Activated B cell treated with CpG ODN at 0.5 μM for 24 hours (primary cell): ENCODE measurements at regions not wholly inside any gene's neighbourhood (a gene's known extent, or its start where the extent isn't known, plus 50 kb on each side); places are given as distances from the start of the nearest gene placed in this dataset.

Source experiments
- ATAC-seq: fragments of 200-7000 bp; cut with Tn5 transposase; one replicate; pipeline ENCODE4 v1.10.0; 2021; ENCODE audit warnings: low read depth, mild to moderate bottlenecking, moderate library complexity
- CTCF ChIA-PET: fragments of 350-600 bp; sonication (Branson Sonifier 250); formaldehyde crosslinking; loops from one replicate; lab custom pipeline; 2021; ENCODE audit warnings: antibody characterized with exemption; lab: Charles Lee
- POLR2A ChIA-PET: fragments of 350-600 bp; sonication (Branson Sonifier 250); formaldehyde crosslinking; loops from one replicate; lab custom pipeline; 2021; ENCODE audit warnings: antibody characterized with exemption; lab: Charles Lee
- DNase-seq: peaks from one replicate; pipeline ENCODE4 v3.0.0; 2022
- H3K27ac Mint-ChIP-seq: one replicate; pipeline ENCODE4 v1.8.0; 2020; ENCODE audit warnings: mixed read lengths
- H3K27me3 Mint-ChIP-seq: one replicate; pipeline ENCODE4 v1.8.0; 2021; ENCODE audit warnings: mixed read lengths
- H3K36me3 Mint-ChIP-seq: one replicate; pipeline ENCODE4 v1.8.0; 2021; ENCODE audit warnings: low read depth, mixed read lengths
- H3K4me1 Mint-ChIP-seq: one replicate; pipeline ENCODE4 v1.8.0; 2021; ENCODE audit warnings: mixed read lengths
- H3K4me3 Mint-ChIP-seq: one replicate; pipeline ENCODE4 v1.8.0; 2020; ENCODE audit warnings: mild to moderate bottlenecking, mixed read lengths
- H3K9me3 Mint-ChIP-seq: one replicate; pipeline ENCODE4 v1.8.0; 2020; ENCODE audit warnings: mixed read lengths
- intact Hi-C: fragments of 100-400 bp; cut with micrococcal nuclease; formaldehyde crosslinking; loops from one replicate; pipeline ENCODE4 v1.15.1; 2024
- TF ChIP-seq, protein P1 (sequence below): fragments of 200-600 bp; IDR thresholded peaks from one replicate; pipeline ENCODE4 v1.8.0; 2022; ENCODE audit warnings: antibody characterized with exemption, mild to moderate bottlenecking

GRCh38 chr15:58246041-58246440, 107.9 kb downstream of the AQP9 start:
- Mint-ChIP-seq H3K4me3 (no peak overlapping the region), H3K27me3 (peaks cover 5% of the 10 kb centered on the region), H3K36me3 (no peaks in the 10 kb centered on the region), H3K27ac (no peak overlapping the region), H3K9me3 (no peaks in the 10 kb centered on the region), H3K4me1 (no peaks in the 10 kb centered on the region)
- TF ChIP-seq, protein P1, sequence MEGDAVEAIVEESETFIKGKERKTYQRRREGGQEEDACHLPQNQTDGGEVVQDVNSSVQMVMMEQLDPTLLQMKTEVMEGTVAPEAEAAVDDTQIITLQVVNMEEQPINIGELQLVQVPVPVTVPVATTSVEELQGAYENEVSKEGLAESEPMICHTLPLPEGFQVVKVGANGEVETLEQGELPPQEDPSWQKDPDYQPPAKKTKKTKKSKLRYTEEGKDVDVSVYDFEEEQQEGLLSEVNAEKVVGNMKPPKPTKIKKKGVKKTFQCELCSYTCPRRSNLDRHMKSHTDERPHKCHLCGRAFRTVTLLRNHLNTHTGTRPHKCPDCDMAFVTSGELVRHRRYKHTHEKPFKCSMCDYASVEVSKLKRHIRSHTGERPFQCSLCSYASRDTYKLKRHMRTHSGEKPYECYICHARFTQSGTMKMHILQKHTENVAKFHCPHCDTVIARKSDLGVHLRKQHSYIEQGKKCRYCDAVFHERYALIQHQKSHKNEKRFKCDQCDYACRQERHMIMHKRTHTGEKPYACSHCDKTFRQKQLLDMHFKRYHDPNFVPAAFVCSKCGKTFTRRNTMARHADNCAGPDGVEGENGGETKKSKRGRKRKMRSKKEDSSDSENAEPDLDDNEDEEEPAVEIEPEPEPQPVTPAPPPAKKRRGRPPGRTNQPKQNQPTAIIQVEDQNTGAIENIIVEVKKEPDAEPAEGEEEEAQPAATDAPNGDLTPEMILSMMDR, result no peak
- DNase-seq (no peak), ATAC-seq (no peak)
- ChIA-PET CTCF (no interaction called here), POLR2A (no interaction called here)
- intact Hi-C loops, result no loop called here

DNA sequence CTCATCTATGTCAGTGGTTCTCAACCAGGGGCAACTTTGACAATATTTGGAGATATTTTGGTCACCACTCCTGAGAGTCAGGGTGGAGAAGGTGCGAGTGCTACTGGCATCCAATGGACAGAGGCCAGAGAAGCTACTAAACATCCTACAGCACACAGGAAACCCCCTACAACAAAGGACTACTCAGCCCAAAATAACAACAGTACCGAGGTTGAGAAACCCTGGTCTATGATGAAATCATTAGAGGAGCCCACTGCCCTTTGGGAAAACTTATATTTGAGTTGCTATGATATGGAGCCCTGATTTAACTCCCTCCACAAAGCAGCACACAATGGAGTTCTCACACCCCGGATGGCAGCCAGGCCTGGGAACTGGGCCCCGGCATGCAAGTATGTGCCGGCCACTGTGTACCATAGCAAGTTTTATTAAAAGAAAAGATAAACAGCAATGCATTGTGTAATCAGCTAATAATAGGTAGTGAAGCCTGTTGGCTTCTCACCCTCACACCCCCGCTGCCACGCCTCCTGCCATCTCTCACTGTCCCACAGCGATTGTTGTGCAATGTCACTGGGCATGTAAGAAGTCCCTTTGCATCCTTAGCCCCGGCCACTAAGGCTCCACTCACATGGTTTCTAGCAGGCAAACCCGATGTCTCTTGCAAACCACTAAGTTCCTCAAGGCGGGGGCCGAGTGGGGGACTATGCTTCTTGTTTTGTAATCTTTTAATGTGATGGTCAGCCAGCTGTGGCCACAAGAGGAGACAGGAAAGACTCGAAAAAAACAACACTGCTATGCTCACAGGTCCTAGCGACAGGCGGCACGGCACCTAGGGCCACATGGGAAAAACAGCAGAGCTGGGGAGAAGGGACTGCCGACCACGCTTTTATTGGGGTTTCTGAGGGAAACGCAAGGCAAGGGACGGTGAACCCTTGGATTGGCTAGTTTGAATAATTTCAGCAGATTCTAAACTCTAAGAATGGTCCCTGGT, 110.0 kb downstream of the AQP9 start:
- Mint-ChIP-seq H3K27me3 (peaks cover 11% of the 10 kb centered on the region), H3K9me3 (no peaks in the 10 kb centered on the region), H3K4me1 (no peaks in the 10 kb centered on the region), H3K4me3 (no peak overlapping the region), H3K36me3 (no peaks in the 10 kb centered on the region), H3K27ac (no peak overlapping the region)
- ATAC-seq (no peak), DNase-seq (no peak)
- POLR2A ChIA-PET, result no interaction called here
- intact Hi-C loops, result no loop called here
- CTCF ChIA-PET, result no interaction called here
- TF ChIP-seq, protein P1, result no peak

DNA sequence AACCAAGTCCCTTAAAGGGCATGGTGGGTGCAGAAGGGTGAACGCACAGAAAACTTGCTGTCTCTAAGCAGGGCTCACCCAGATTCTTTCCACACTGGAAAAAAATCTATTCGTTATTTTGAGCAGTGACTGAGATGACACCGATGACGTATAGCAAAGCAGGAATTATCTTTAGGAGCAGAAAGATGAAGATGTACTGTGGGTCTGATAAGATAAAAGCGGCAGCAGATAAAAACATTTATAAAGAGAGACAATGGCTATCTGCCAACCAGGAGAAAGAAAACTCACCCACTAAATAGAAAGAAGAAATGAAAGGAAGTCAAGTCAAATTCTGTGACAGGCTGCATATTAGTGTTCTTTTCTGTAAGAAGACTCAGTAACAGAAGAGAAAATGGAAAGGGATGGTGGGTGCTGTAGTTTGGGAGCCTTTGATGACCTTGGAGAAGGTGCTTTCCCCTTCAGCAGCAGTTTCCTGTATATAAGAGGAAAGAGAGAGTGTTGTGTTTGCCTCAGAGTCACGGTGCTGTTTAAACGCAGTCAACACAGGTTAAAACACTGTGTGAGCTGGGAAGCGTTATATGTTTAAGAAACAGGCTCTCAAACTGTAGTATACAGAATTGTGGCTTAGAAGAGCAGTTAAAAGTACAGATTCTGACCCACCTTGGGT, 111.6 kb downstream of the AQP9 start:
- no peaks in the 10 kb centered on the region for H3K36me3 Mint-ChIP-seq
- ChIA-PET POLR2A (no interaction called here), CTCF (no interaction called here)
- intact Hi-C loops, result no loop called here
- TF ChIP-seq, protein P1, result no peak
- no peak overlapping the region for H3K27ac Mint-ChIP-seq
- H3K9me3 Mint-ChIP-seq, result no peaks in the 10 kb centered on the region
- ATAC-seq (no peak), DNase-seq (no peak)
- peaks cover 17% of the 10 kb centered on the region for H3K27me3 Mint-ChIP-seq
- no peak overlapping the region for H3K4me3 Mint-ChIP-seq
- H3K4me1 Mint-ChIP-seq, result no peaks in the 10 kb centered on the region

DNA sequence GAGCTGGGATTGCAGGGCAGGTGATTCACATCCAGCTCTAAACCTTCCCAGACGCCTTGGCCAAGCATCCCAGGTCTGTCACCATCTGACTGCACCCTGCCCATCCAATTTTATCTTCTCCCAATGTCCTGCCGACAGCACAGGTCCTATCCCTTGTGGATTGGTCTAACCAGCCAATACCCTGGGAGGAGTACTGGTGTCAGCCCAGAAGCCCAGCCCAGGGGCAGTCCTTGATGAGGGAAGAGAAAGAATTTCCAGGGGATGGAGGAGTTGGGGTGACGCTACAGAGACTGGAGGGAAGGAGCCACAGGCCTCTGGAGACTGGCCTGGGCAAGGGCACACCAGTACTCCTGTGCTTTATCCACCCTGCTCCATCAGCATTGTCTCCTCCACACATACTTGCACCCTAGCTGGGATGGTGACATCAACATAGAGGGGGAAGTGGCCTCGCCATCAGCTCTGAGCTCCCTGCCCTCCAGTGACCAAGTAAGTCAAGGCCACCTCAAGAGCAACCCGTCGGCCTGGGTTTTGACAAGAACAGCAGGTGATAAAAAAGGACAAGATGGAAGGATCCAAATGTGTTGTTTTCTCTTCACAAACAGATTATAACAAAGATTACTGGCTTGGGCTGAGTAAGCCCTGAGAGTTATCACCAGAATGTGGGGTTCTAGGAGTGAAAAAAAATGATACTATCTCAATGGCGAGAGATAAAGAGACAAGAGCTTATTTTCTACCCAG, 114.6 kb downstream of the AQP9 start:
- H3K4me1 Mint-ChIP-seq, result no peaks in the 10 kb centered on the region
- intact Hi-C loops, result no loop called here
- ATAC-seq (no peak), DNase-seq (no peak)
- peaks cover 21% of the 10 kb centered on the region for H3K27me3 Mint-ChIP-seq
- no peaks in the 10 kb centered on the region for H3K9me3 Mint-ChIP-seq
- POLR2A ChIA-PET, result no interaction called here
- no peak overlapping the region for H3K4me3 Mint-ChIP-seq
- H3K27ac Mint-ChIP-seq, result no peak overlapping the region
- CTCF ChIA-PET, result no interaction called here
- TF ChIP-seq, protein P1, result no peak
- no peaks in the 10 kb centered on the region for H3K36me3 Mint-ChIP-seq
